ENCODE measurements at regions not wholly inside any gene's neighbourhood (a gene's known extent, or its start where the extent isn't known, plus 50 kb on each side); places are given as distances from the start of the nearest gene placed in this dataset.
A peak's percentile ranks its signal among the peaks of the same experiment; 100 is the strongest.
"Not testable (repeated sequence)": the region's sequence is repeated elsewhere in the genome, so short reads cannot be mapped to it uniquely, and the experiment has no call there.

DNA sequence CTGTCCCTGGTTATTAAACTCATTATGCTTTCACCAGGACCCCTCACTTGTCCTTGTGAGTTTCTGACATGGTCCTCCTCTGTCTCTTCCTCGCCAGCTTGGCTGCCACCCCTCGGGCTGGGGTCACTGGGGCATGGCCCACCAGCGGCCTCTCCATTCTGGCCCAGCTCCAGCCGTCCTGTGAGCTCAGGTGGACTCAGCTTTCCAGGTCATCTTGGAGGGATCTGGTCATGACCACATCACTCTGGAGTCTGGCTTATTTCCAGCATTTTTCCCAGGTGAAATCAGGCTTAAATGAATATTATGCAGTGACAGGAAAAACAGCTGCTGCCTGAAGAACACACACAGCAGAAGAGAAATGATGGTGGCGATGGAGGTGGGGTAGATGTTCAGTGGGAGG is 224.5 kb downstream of the ADAMTS15 start:
- DNase-seq (ENCODE audit: low spot score) (peak; percentile 71), FAIRE-seq (no peak)

- no peak for FAIRE-seq
- DNase-seq (ENCODE audit: low spot score): no peak
Measured at GRCh38 chr11:130673698-130674097, 225.3 kb downstream of the ADAMTS15 start.

GRCh38 chr11:130674686-130675308 is 226.4 kb downstream of the ADAMTS15 start:
- DNase-seq (ENCODE audit: low spot score) (peak; percentile 17), FAIRE-seq (no peak)

- FAIRE-seq (no peak), DNase-seq (ENCODE audit: low spot score) (no peak)
Measured at GRCh38 chr11:130675371-130675821, 227.0 kb downstream of the ADAMTS15 start.

- no peak for DNase-seq (ENCODE audit: low spot score)
- FAIRE-seq: no peak
Measured at GRCh38 chr11:130675917-130676316, 227.5 kb downstream of the ADAMTS15 start.

DNA sequence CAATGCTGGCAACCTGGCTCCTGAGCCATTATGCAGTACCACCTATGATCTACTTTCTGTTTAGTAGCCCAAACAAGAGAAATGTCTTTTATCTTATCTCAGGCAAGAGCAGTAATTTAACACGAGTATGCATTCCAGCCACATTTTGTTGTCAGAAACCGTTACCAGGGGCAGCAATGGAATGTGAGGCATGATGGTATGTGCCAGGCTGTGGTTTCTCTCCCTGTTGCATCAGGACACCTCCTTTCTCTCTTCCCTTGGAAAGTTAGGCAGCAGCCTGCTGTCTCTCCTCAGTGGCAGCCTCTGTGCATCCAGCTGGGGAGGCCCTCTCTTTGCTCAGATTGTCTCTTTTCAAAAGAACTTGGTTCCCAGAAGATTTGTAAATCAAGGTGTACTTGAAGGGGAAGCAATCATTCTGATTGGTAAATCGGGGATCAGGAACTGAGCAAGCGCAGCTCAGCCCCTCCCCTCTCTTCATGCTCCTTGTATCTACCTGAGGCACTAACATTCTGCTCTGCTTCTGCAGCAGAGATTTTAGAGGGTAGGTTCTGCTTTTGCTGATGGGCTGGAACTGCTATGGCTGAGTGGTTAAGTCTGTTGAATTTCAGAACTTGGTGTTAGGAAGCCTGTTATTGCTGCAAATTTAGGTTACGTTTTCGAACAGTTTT is 229.2 kb downstream of the ADAMTS15 start:
- FAIRE-seq (peak; percentile 92), DNase-seq (ENCODE audit: low spot score) (peak; percentile 96)

DNA sequence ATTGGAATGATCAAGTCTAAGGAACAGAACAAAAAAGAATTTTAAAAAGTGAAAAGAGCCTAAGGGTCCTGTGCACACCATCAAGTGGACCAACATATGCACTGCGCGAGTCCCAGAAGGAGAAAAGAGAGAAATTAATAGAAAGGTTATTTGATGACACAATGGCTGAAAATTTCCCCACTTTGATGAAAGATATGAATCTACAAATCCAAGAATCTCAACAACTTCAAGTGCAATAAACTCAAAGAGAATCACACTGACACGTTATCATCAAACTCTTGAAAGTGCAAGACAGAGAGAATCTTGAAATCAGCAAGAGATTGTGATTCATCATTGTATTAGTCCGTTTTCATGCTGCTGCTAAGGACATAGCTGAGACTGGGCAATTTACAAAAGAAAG is 230.8 kb downstream of the ADAMTS15 start:
- FAIRE-seq (no peak), DNase-seq (ENCODE audit: low spot score) (no peak)

DNA sequence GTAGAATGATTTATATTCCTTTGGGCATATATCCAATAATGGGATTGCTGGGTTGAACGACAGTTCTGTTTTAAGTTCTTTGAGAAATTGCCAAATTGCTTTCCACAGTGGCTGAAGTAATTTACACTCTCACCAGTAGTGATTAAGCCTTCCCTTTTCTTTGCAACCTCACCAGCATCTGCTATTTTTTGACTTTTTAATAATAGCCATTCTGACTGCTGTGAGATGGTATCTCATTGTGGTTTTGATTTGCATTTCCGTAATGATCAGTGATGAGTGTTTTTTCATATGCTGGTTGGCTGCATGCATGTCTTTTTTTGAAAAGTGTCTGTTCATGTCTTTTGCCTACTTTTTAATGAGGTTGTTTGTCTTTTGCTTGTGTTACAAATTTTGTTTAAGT is 233.8 kb downstream of the SNX19 start:
- not testable (repeated sequence) for DNase-seq (ENCODE audit: low spot score); FAIRE-seq

- DNase-seq (ENCODE audit: low spot score): no peak
- no peak for FAIRE-seq
Measured at GRCh38 chr11:130689222-130689908, 226.9 kb downstream of the SNX19 start.

DNA sequence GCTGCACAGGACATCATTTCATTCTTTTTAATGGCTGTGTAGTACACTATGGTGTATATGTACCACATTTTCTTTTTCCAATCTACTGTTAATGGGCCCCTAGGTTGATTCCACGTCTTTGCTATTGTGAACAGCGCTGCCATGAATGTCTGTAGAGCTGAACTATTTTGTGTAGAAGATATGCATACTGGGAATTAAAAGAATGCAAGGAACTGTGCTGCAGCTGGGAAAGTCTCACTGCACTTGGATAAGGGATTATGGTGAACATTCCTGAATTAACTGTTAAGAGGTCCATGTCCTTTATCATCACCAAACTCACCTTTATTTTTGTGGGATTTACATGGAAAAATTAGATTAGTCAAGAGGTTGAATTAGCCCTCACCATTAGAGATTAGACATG is 224.7 kb downstream of the SNX19 start:
- FAIRE-seq (no peak), DNase-seq (ENCODE audit: low spot score) (no peak)

GRCh38 chr11:130692220-130692619 is 224.1 kb downstream of the SNX19 start:
- DNase-seq (ENCODE audit: low spot score) (no peak), FAIRE-seq (no peak)

DNA sequence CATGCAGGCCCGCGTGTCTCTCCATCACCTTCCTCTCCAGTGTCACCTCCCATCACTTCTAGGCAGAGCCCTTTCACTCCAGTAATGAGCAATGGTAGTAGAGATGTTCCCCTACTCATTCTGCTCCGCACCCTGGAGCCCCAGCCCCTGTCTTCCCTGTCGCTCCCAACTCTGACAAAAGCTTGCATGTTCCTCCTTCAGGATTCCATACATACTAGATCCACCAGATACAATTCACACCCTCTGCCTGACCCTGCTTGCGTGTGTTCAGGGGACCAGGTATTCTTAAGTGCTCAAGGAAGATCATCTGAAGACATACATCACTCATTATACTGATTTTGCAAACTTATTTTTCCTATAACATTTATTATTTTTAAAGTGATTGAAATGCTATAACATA is 222.7 kb downstream of the SNX19 start:
- DNase-seq (ENCODE audit: low spot score): no peak
- FAIRE-seq: no peak

DNA sequence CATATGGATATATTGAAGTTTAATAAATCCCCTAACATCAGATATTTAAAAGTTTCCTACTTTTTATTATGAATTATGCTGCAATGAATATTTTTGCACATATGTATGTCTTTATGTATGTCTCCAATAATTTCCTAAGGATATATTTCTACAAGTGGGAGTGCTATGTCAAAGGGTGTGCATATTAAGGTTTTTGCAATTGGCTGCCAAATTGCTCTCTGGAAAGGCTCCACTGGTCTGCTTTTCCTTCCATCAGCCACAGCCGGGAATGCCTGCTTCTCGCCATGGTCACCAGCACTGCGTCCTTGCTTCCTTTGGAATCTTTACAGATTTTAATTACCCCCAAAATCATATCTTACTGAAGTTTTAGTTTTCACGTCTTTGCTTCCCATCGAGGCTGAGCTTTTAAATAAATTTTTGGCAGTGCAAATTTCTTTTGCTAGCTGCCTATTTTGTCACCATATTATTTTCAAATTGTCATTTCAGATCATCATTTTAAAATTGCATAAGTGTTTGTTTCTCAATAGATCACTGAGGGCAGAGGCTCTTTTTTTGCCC is 221.7 kb downstream of the SNX19 start:
- FAIRE-seq: no peak

DNA sequence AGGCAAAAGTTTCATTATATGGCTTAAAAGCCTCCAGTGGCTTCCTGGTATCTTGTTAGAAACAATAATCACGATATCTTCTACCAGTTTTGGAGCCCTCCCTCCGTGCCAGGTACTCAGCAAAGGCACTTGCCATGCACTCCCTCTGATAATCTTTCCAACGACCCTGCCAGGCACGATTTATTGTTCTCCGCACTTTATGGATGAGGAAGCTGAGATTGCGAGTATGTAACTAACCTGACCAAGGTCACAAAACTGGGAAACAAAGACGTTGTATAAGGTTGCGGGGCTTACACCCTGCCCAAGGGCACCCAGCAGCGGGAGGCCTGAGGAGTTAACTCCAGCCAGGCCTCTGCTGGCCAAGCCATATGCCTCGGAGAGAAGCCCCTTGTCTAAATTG is 218.1 kb downstream of the SNX19 start:
- FAIRE-seq: no peak
- DNase-seq (ENCODE audit: low spot score): no peak

More for the DNA sequence above, 221.7 kb downstream of the SNX19 start:
- no peak for DNase-seq (ENCODE audit: low spot score)

GRCh38 chr11:130699561-130699960 is 216.7 kb downstream of the SNX19 start:
- no peak for FAIRE-seq
- no peak for DNase-seq (ENCODE audit: low spot score)

DNA sequence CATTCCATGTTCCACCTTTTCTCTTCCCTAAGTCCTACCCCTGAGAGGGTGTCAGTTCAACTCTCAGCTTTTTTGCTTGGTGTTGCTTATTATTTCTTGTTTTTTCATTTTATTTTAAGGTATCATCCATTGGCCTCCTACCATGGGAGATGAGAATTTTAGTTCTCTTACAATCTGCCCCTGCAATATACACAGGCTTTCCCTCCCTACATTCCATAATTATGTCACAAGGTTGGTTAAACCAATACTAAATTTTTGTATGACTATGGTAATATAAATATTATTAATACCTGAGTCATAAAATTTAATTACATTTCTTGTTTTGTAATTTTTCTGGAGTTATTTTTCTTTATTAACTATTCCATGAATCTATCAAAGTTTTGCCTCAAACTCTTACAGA is 216.2 kb downstream of the SNX19 start:
- FAIRE-seq: no peak

GRCh38 chr11:130703489-130704190 is 212.6 kb downstream of the SNX19 start:
- DNase-seq (ENCODE audit: low spot score) (no peak), FAIRE-seq (no peak)

More for the DNA sequence above, 216.2 kb downstream of the SNX19 start:
- no peak for DNase-seq (ENCODE audit: low spot score)

DNA sequence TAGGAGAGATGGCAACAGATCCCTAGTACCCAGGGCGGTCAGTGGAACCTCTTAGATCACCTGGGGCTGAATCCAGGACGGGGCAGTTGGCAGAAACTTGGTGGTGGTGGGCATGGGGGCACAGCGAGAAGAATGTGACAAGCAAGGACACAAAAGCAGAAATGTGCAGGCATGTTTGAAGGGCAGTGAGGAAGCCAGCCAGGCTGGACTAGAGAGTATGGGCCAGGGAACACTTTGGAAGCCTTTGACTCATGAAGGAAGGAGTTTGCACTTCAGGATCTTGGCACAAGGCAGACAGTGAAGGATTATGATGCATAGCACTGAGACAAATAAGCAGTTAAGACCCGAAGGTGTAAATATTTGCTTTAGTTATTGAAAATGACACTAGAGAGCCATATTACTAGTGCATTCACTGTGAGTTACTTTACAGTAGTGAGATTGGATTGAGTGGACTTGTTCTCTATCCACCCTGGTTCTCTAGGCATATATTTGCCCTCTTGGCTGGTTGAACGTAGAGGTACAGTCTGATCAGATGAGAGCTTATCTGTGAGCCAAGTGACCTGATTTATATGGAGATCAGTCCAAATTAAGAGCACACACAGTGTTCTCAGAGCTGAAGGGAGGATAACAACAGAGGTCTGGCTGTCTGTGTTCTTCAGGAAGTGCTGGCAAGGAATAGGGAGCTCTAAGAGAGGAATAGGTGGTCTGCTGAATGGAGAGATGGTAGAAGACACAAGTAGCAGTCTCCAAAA is 210.4 kb downstream of the SNX19 start:
- no peak for DNase-seq (ENCODE audit: low spot score)
- no peak for FAIRE-seq

DNA sequence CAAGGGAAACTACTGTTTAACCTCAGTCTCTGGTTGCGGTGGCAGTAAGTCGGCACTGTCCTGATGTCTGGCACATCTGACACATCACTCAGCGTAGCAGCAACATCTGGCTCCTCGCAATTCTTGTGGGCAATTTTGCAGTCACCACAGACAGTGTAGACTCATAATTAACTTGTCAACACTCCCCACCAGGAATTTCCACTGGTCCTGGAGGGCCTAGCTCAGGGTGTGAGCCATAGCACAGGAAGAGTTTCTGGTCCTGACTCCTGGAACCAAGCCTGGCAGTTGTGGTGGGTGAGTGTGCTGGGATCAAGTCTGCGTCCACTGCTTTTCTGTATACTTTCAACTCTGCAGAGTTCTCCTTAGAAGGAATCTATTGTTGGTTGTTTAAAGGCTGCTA is 209.7 kb downstream of the SNX19 start:
- FAIRE-seq (no peak), DNase-seq (ENCODE audit: low spot score) (peak; percentile 48)

GRCh38 chr11:130707217-130707616 is 209.1 kb downstream of the SNX19 start:
- FAIRE-seq: no peak
- no peak for DNase-seq (ENCODE audit: low spot score)

DNA sequence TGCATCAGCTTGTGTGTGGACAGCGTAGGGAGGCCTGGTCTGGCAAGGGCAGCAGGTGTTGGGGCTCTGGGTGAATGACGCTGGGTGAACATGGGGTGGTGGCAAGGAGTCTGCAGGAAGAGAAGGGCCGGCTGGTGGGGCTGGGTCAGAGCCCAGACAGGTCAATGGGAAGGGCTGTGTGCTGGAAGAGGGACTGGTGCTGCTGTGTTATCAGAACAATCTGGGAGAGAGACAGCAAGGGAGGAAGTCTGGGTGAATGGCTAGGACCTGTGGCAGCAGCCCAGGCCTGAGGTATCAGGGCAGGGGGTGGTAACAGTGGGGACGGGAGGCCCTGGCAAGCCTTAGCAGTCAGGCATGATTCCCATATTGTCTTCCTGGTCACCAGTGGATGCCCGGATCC is 206.7 kb downstream of the SNX19 start:
- FAIRE-seq: no peak
- no peak for DNase-seq (ENCODE audit: low spot score)
